ENCODE measurements at regions not wholly inside any gene's neighbourhood (a gene's known extent, or its start where the extent isn't known, plus 50 kb on each side); places are given as distances from the start of the nearest gene placed in this dataset.

- TF ChIP-seq CTCF (conservative IDR thresholded peaks at IDR 0.05; ENCODE audit: low read depth, low read length) (no peak), EZH2phosphoT487 (IDR thresholded peaks at IDR 0.05; ENCODE audit: borderline replicate concordance, low read length) (no peak)
Measured at GRCh38 chr9:106112935-106113334, 418.6 kb downstream of the TMEM38B start.
